Epithelial cell of prostate (primary cell): ENCODE measurements at regions not wholly inside any gene's neighbourhood (a gene's known extent, or its start where the extent isn't known, plus 50 kb on each side); places are given as distances from the start of the nearest gene placed in this dataset.

Experiments used
- DNase-seq: peaks from one replicate; pipeline ENCODE4 v3.0.0-alpha.2; 2011; ENCODE audit warnings: low read depth, low spot score
- H3K27ac ChIP-seq: fragments of 450-650 bp; 2 replicates; pipeline ENCODE4 v1.5.1; 2017; ENCODE audit warnings: mild to moderate bottlenecking

- no peak overlapping the region for H3K27ac ChIP-seq
- no peak for DNase-seq
Measured at GRCh38 chr4:10959586-10959985, 275.0 kb upstream of the CLNK start.

GRCh38 chr4:10958226-10958856 is 273.8 kb upstream of the CLNK start:
- no peak overlapping the region for H3K27ac ChIP-seq
- DNase-seq: no peak

GRCh38 chr4:10951306-10951705 is 266.7 kb upstream of the CLNK start:
- DNase-seq: peak; percentile 12

GRCh38 chr4:10949039-10949733 is 264.6 kb upstream of the CLNK start:
- no peak overlapping the region for H3K27ac ChIP-seq
- no peak for DNase-seq

More at GRCh38 chr4:10951306-10951705, 266.7 kb upstream of the CLNK start:
- no peak overlapping the region for H3K27ac ChIP-seq

- no peak overlapping the region for H3K27ac ChIP-seq
Measured at GRCh38 chr4:10947898-10948297, 263.3 kb upstream of the CLNK start.

GRCh38 chr4:10944321-10944720 is 259.8 kb upstream of the CLNK start:
- DNase-seq: no peak
- no peak overlapping the region for H3K27ac ChIP-seq

More at GRCh38 chr4:10947898-10948297, 263.3 kb upstream of the CLNK start:
- no peak for DNase-seq

- DNase-seq: no peak
- H3K27ac ChIP-seq: no peak overlapping the region
Measured at GRCh38 chr4:10942156-10942555, 257.6 kb upstream of the CLNK start.

GRCh38 chr4:10929818-10930217 is 245.2 kb upstream of the CLNK start:
- H3K27ac ChIP-seq: no peak overlapping the region
- no peak for DNase-seq

GRCh38 chr4:10925996-10926395 is 241.4 kb upstream of the CLNK start:
- H3K27ac ChIP-seq: no peak overlapping the region
- DNase-seq: no peak

GRCh38 chr4:10924274-10924673 is 239.7 kb upstream of the CLNK start:
- DNase-seq: no peak
- H3K27ac ChIP-seq: no peak overlapping the region

- peak; percentile 2 for DNase-seq
- no peak overlapping the region for H3K27ac ChIP-seq
Measured at GRCh38 chr4:10917566-10917965, 233.0 kb upstream of the CLNK start.

- no peak for DNase-seq
- H3K27ac ChIP-seq: no peak overlapping the region
Measured at GRCh38 chr4:10898072-10898471, 213.5 kb upstream of the CLNK start.

GRCh38 chr4:10897076-10897475 is 212.5 kb upstream of the CLNK start:
- no peak for DNase-seq
- no peak overlapping the region for H3K27ac ChIP-seq

- no peak overlapping the region for H3K27ac ChIP-seq
- DNase-seq: no peak
Measured at GRCh38 chr4:10893395-10893794, 208.8 kb upstream of the CLNK start.

- no peak for DNase-seq
- no peak overlapping the region for H3K27ac ChIP-seq
Measured at GRCh38 chr4:10891866-10892265, 207.3 kb upstream of the CLNK start.

- H3K27ac ChIP-seq: no peak overlapping the region
Measured at GRCh38 chr4:10889819-10890218, 205.3 kb upstream of the CLNK start.

GRCh38 chr4:10879411-10880110 is 195.0 kb upstream of the CLNK start:
- peak; percentile 1 for DNase-seq
- H3K27ac ChIP-seq: no peak overlapping the region

More at GRCh38 chr4:10889819-10890218, 205.3 kb upstream of the CLNK start:
- no peak for DNase-seq

GRCh38 chr4:10878861-10879260 is 194.3 kb upstream of the CLNK start:
- H3K27ac ChIP-seq: no peak overlapping the region
- no peak for DNase-seq

GRCh38 chr4:10877076-10877475 is 192.5 kb upstream of the CLNK start:
- no peak for DNase-seq

GRCh38 chr4:10875144-10875799 is 190.7 kb upstream of the CLNK start:
- no peak for DNase-seq
- H3K27ac ChIP-seq: no peak overlapping the region

More at GRCh38 chr4:10877076-10877475, 192.5 kb upstream of the CLNK start:
- no peak overlapping the region for H3K27ac ChIP-seq

GRCh38 chr4:10873809-10874208 is 189.2 kb upstream of the CLNK start:
- DNase-seq: no peak
- no peak overlapping the region for H3K27ac ChIP-seq
